Tibial nerve (tissue), 4 donors: ENCODE measurements at regions not wholly inside any gene's neighbourhood (a gene's known extent, or its start where the extent isn't known, plus 50 kb on each side); places are given as distances from the start of the nearest gene placed in this dataset.

Experiments used
- CTCF ChIP-seq, 5 experiments: fragments of 200-600 bp in 3 of 5; fragments of 450-650 bp in 2 of 5; sonication (generic) in 3 of 5; IDR thresholded peaks; one replicate each; pipeline ENCODE4 v1.5.1; 2016 to 2019; ENCODE audit warnings: antibody characterized with exemption in 5 of 5, mild to moderate bottlenecking in 3 of 5, moderate library complexity in 2 of 5
- EP300 ChIP-seq, 2 donors: sonication (generic); formaldehyde crosslinking; IDR thresholded peaks; one replicate each; pipeline ENCODE4 v1.6.1; 2017; ENCODE audit warnings: antibody characterized with exemption in 2 of 2, mild to moderate bottlenecking in 1 of 2
- POLR2A ChIP-seq, 2 donors: fragments of 450-650 bp; IDR thresholded peaks; one replicate each; pipeline ENCODE4 v1.6.1; 2017; ENCODE audit warnings: antibody characterized with exemption in 2 of 2, mild to moderate bottlenecking in 2 of 2, moderate library complexity in 2 of 2

DNA sequence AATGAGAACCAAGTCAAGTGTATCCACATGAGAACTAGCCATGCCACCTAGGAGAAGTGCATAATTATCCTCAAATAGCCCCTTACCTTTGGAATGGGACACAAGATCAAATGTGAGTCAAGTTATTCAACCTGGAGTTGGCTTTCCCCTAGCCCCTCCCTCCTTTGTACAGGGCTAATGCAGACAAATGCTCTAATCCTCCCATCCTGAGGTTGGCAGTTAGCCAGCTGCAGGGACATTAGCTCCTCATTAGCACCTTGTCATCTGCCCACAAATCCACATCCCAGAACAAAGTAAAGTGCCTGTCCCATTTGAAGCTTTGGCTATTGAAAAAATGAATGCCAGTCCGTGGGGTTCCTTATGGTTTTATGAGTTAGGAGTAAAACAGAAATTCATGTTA, 294.1 kb upstream of the FANCL start:
- TF ChIP-seq CTCF (IDR thresholded peaks at IDR 0.05), result no peak
- no peak for TF ChIP-seq POLR2A (IDR thresholded peaks at IDR 0.05)
- no peak for TF ChIP-seq EP300 (IDR thresholded peaks at IDR 0.05)
